ENCODE measurements at regions not wholly inside any gene's neighbourhood (a gene's known extent, or its start where the extent isn't known, plus 50 kb on each side); places are given as distances from the start of the nearest gene placed in this dataset.

- ATAC-seq (no peak), DNase-seq (ENCODE audit: low spot score) (no peak)
Measured at GRCh38 chr10:70966646-70967553, 78.5 kb upstream of the PCBD1 start.

- no peak for DNase-seq (ENCODE audit: low spot score)
- no peak for ATAC-seq
Measured at GRCh38 chr10:70967591-70968587, 79.5 kb upstream of the PCBD1 start.

- no peak for DNase-seq (ENCODE audit: low spot score)
- ATAC-seq = no peak
Measured at GRCh38 chr10:70969188-70969587, 80.8 kb upstream of the PCBD1 start.

GRCh38 chr10:70970830-70971229 is 82.5 kb upstream of the PCBD1 start:
- DNase-seq (ENCODE audit: low spot score) = no peak
- ATAC-seq = no peak

GRCh38 chr10:70973275-70973674 is 84.9 kb upstream of the PCBD1 start:
- ATAC-seq (no peak), DNase-seq (ENCODE audit: low spot score) (no peak)

- no peak for ATAC-seq
- DNase-seq (ENCODE audit: low spot score) = no peak
Measured at GRCh38 chr10:70974351-70974901, 86.1 kb upstream of the PCBD1 start.

GRCh38 chr10:70974920-70975319 is 86.6 kb upstream of the PCBD1 start:
- ATAC-seq (no peak), DNase-seq (ENCODE audit: low spot score) (no peak)

GRCh38 chr10:70976063-70976695 is 87.8 kb upstream of the PCBD1 start:
- no peak for DNase-seq (ENCODE audit: low spot score)

GRCh38 chr10:70977625-70978024 is 89.3 kb upstream of the PCBD1 start:
- DNase-seq (ENCODE audit: low spot score) = no peak
- no peak for ATAC-seq

More at GRCh38 chr10:70976063-70976695, 87.8 kb upstream of the PCBD1 start:
- ATAC-seq = no peak

GRCh38 chr10:70978181-70978580 is 89.8 kb upstream of the PCBD1 start:
- no peak for ATAC-seq
- no peak for DNase-seq (ENCODE audit: low spot score)

GRCh38 chr10:70978816-70979480 is 90.6 kb upstream of the PCBD1 start:
- no peak for DNase-seq (ENCODE audit: low spot score)
- ATAC-seq = no peak

GRCh38 chr10:70980687-70981086 is 92.3 kb upstream of the PCBD1 start:
- ATAC-seq (no peak), DNase-seq (ENCODE audit: low spot score) (no peak)

- DNase-seq (ENCODE audit: low spot score) (no peak), ATAC-seq (no peak)
Measured at GRCh38 chr10:70981171-70981836, 92.9 kb upstream of the PCBD1 start.

- no peak for ATAC-seq
- no peak for DNase-seq (ENCODE audit: low spot score)
Measured at GRCh38 chr10:70981936-70982335, 93.6 kb upstream of the PCBD1 start.

GRCh38 chr10:70982443-70982842 is 94.1 kb upstream of the PCBD1 start:
- ATAC-seq = no peak
- no peak for DNase-seq (ENCODE audit: low spot score)

GRCh38 chr10:70984986-70985722 is 96.8 kb upstream of the PCBD1 start:
- DNase-seq (ENCODE audit: low spot score) (no peak), ATAC-seq (no peak)

GRCh38 chr10:70985824-70986622 is 97.7 kb upstream of the PCBD1 start:
- DNase-seq (ENCODE audit: low spot score) (no peak), ATAC-seq (no peak)

GRCh38 chr10:70986623-70986950 is 98.2 kb upstream of the PCBD1 start:
- DNase-seq (ENCODE audit: low spot score) (no peak), ATAC-seq (no peak)
